HG03045 (cell line): ENCODE measurements at regions not wholly inside any gene's neighbourhood (a gene's known extent, or its start where the extent isn't known, plus 50 kb on each side); places are given as distances from the start of the nearest gene placed in this dataset.

Experiments
- ATAC-seq: cut with Tn5 transposase; IDR thresholded peaks from one replicate; pipeline ENCODE4 v1.9.1; 2021; ENCODE audit warnings: mild to moderate bottlenecking, moderate library complexity; ENCODE audit not compliant: unreplicated experiment

GRCh38 chr2:76274160-76274559 is 563.4 kb upstream of the GCFC2 start:
- no peak for ATAC-seq

GRCh38 chr2:76270096-76270710 is 559.5 kb upstream of the GCFC2 start:
- no peak for ATAC-seq

GRCh38 chr2:76268902-76269620 is 558.3 kb upstream of the GCFC2 start:
- no peak for ATAC-seq

DNA sequence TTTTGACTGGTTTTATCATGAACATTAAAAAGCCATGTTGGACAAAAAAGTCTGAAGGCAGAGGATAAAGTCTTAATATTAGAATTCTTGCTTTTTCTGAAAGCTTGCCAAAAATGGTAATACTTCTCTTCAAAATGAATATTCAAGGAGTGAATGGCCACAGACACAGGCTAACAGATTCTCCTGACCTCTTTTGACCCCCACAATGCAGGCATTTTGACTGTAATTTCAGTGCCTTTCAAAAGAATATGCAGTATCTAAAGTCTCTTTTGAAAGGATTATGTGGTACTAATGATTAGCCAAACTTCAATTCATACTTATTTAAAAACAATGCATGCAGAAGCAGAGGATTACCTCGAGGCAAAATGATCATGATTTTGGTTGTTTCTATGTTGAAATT is 557.8 kb upstream of the GCFC2 start:
- ATAC-seq: no peak

GRCh38 chr2:76257802-76258201 is 547.1 kb upstream of the GCFC2 start:
- no peak for ATAC-seq

DNA sequence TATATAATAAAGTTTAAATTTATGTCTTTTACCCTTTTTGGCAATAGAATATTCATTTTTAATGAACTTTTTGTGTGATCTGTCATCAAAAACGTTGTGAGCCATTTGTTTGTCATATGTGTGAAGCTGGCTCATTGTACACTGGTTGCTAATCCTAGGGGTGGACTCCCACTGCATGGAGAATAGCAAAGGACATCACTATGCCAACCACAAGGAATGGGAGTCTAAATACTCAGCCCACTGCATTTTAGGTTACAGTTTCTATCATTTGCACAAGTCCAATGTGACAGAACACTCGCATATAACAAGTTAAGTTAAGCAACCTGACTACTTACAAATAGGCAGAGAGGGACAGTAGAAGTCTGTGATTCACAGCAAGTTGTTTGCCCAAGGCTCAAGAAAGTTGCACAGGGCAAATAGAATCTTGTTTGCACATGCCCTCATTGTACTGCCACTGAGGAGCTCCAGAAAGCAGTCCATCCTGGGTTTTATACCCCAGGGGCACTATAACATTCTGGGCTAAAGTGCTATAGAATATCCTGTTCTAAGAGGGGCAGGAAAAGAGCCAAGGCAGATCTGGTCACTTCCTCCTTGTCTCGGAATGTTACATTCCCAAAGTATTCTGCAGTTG is 545.9 kb upstream of the GCFC2 start:
- no peak for ATAC-seq

- no peak for ATAC-seq
Measured at GRCh38 chr2:76252704-76253103, 542.0 kb upstream of the GCFC2 start.

DNA sequence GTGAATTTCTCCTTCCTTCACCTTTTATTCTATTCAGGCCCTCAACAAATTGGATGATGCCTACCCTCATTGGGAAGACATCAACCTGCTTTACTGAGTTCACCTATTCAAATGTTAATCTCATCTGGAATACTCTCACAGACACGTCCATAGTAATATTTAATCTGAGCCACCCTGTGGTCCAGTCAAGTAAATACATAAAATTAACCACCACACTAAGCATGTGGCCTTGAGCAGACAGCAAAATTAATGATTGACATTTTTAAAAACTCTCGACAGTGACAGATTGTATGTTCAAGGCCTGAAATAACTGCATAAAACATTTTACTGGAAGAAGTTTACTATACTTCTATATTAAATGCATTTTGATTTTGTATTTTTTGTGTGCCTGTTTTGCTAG is 540.6 kb upstream of the GCFC2 start:
- no peak for ATAC-seq

- ATAC-seq: no peak
Measured at GRCh38 chr2:76247006-76247405, 536.3 kb upstream of the GCFC2 start.

DNA sequence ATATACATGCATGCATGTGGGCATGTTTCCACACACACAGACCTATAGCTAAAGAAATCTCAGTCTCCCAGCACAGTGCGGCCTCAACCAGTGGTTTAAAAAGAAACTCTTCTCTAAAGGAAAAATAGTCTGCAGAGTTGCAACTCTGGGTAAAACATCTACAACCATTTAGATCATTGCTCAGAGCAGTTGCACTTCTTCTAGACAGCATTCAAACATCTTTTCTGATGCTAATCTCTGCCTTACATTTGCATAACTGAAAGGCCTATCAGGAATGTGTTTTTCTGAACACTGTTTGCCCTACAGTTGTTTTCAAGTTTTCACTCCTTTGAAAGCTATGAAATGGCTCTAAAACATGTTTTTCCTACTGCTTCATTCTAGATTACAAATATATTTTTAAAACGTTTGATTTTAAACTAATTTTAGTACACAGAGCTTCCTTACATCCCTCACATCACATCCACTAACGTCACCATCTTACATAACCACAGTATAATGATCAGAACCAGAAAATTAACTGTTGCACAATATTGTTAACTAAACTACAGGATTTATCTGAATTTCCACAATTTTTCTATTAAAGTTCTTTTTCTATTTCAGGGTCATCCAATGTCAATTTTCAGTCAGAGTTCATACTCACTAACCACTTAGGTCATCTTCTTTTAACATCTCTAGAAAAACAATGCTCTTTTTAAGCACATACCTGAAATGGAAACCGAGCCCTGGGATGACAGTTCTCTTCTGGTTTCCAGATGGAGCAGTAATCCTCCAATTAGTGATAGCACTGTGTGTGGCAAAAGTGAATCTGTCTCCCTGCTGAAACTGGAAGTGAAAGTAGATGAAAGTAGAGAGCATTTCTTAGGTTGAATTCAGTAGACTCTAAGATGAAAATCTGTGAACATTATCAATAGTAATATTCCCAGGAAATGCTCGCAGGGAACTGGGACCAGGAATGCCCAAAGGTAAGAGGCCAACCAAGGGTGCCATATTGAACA is 501.6 kb upstream of the GCFC2 start:
- no peak for ATAC-seq

DNA sequence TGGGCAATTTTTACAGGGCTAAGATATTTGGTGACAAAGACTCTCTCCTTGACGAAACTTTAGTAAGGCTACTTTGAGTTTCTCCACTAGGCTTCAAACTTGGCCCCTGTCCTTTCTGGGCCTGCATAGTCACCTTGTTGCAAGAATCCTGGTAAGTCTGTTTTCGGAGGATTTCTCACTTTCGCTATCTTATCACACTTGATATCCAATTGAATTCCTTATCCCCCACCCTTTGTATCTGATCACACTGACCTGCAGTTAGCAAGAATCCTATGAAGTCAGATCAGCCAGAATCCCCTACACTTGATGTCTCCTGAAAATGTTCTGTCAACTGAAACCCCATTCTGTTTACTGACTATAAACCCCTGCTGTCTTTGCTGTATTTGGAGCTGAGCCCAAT is 499.8 kb upstream of the GCFC2 start:
- ATAC-seq: no peak

DNA sequence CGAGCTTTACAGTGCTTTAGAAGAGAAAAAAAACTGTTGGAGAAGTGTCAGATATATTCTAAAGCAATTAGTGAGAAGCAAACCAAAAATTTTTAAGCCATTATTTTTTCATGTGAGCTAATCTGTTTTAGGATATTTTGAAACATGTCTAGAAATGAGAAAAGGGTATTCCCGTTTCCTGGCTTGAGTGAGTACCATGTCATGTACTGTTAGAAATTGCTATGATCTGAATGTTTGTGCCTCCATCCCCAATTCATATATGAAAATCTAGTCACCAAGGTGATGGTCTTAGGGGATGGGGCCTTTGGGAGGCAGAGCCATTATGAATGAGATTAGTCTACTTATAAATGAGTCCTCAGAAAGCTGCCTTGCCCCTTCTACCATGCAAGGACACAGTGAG is 493.3 kb upstream of the GCFC2 start:
- ATAC-seq: no peak

DNA sequence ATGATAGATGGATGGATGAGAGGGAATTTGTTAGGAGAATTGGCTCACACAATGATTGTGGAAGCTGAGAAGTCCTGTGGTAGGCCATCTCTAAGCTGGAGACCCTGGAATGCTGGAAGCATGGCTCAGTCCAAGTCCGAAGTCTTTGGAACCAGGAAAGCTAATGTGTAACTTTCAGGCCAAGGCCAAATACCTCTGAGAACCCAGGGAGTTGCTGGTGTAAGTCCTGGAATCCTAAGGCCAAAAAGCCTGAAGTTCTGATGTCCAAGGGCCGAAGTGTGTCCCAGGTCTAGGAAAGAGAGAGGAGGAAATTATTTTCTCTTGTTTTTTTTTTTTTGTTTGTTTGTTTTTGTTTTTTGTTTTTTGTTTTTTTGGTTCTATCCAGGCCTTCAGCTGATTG is 492.2 kb upstream of the GCFC2 start:
- no peak for ATAC-seq

DNA sequence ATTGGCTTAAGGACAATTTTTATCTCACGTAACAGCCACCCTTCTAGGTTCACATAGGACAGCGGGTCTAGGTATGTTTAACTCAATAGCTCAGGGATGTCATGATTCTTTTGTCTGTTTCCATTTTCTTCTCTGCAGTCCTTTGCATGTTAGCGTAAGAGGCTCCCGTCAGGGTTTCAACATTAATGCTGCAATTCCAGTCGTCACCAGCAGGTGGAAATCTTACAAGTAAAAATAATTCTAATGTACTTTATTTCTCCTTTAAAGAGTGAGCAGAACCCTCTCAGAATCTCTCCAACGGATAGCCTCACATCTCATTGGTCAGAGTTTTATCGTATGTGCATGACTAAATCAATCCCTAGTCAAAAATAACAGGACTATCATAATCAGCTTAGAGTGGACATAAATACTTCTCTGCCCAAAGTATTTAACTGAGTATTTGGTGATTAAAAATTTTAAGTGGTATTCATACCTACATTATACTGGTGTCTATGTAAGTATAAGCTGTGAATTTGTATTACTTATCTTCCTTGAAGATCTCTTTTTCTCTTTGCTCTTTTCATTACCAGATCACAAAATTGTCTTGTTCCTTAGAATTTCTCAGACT is 487.2 kb upstream of the GCFC2 start:
- ATAC-seq: no peak

DNA sequence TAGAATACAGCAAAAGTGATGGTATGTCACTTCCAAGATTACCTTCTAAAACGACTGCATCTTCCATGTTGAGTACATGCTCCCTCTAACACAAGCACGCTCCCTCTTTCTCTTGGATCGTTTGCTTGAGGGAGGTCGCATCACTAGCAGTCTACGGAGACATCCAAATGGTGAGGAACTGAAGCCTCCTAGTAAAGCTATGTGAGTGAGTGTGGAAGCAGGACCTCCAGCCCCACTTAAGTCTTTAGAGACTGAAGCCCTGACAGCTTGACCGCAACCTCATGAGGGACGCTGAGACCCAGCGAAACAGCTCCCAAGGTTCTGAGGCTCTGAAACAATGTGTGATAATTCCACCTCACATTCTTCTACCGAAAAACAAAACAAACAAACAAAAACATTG is 486.7 kb upstream of the GCFC2 start:
- no peak for ATAC-seq

DNA sequence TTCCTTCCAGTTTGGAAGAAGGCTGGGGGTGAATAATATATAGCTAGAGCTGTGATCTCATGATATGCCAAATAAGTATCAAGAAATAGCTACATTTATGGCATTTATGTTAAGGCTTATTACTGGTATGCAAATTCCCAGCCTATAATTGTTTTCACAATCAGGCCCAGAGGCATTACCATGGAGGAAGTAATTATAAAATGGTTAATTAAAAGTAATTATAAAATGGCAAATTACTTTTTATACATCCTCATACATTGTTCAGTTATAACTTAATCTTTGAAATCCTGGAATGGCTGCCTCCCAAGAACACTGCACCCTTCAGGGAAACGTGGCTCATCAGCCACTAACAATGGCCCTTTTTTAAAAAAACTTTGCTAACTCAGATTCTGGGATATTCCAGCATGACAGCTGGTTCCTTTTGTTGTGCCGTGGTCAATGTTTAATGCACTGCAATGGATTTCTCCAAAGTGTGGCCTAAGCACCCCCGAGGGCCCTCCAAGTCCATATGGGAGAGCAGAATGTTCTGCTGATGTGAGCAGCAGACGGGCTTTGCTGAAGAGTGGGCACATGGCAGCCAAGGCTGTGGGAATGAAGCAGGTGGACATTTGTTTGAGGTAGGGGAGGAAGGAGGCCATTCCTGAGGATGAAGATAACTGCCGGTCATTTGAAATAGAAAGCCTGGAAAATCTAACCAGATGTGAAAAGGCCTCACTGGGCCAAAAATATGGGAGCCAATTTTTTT is 483.5 kb upstream of the GCFC2 start:
- ATAC-seq: no peak

DNA sequence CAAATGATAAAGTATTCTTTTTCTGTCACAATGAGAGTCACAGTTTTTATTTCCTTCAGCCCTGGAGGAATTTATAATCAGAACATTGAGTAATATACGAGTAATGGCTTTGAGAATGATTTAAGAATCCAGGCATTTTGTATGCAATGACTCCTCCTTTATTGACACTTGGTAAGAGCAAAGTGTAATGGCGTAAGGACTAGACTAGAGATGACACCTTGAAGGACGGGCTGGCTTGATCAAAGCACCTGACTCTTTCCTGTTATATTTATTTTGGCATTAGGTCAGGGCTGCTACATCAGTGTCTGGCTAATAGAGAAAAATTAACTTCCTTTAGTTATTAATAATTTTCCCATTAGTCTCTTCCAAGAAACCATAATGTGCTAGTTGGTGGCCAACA is 482.4 kb upstream of the GCFC2 start:
- no peak for ATAC-seq

DNA sequence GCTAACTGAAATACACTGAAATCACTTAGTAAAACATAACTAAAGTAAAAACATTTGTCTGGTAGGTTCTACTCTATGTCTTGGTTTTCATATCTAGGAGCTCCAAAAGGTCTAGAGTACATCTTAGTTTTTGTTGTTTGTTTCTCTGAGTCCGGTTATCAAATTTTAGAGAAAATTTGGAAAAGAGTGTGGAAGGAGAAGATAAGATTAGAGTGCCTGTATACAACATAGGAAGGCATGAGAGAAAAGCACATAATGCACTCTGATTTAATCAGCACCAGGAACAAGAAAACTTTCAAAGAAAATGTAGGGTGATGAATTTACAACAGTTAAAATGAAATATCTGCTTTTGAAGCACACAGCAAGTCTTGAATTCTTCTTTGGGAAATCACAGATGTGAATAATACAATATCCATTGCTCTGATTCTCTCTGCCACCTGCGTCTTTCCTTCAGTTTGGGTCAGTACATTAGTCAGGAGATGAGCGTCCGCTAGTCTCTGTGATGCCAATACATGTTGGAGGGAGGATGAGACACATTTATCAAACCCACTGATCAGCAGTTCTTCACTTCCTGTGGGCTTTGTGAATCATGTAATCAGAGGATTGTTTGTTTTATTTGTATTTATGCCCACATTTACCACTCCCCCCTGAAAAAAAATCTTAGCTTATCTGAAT is 477.8 kb upstream of the GCFC2 start:
- ATAC-seq: no peak

DNA sequence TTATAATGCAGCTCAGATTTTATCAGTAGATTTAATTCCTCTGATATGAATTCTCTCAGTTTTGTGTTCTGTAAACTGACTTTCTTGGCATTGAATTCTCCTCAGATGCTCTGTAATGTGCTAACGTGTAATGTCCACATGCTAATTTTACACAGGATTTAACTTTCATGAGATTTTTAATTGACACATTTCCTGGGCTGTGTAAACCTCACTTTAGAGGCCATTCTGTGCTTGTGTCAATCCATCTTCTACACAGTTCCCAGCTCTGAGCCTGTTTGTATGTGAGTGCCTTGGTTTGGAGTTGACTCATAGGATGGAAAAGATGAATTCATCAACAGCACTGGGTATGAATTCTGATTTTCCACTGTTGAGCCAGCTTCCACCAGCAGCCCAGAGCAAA is 476.7 kb upstream of the GCFC2 start:
- no peak for ATAC-seq

- no peak for ATAC-seq
Measured at GRCh38 chr2:76180676-76181075, 470.0 kb upstream of the GCFC2 start.
